K562 (cell line): ENCODE measurements at regions not wholly inside any gene's neighbourhood (a gene's known extent, or its start where the extent isn't known, plus 50 kb on each side); places are given as distances from the start of the nearest gene placed in this dataset.

Experiments
- CEBPB ChIP-seq: fragments of 450-650 bp; IDR thresholded peaks from 2 replicates; pipeline ENCODE4 v1.6.1; 2016; ENCODE audit warnings: missing genetic modification characterization, missing compliant biosample characterization
- KAT7 ChIP-seq: sonication (generic); formaldehyde crosslinking; IDR thresholded peaks from 2 replicates; pipeline ENCODE4 v1.8.0; 2022; ENCODE audit warnings: missing genetic modification reagents, mild to moderate bottlenecking, borderline replicate concordance

- TF ChIP-seq CEBPB = no peak
- TF ChIP-seq KAT7 (CRISPR knock-in tag) = no peak
Measured at GRCh38 chr6:7672066-7673062, 53.5 kb upstream of the BMP6 start.
